Left lung (tissue), 4 donors: ENCODE measurements at regions not wholly inside any gene's neighbourhood (a gene's known extent, or its start where the extent isn't known, plus 50 kb on each side); places are given as distances from the start of the nearest gene placed in this dataset.

ENCODE experiments used
- ATAC-seq: fragments of 200-7000 bp; cut with Tn5 transposase; one replicate; pipeline ENCODE4 v1.9.1; 2020; ENCODE audit warnings: moderate library complexity
- DNase-seq, 4 donors: peaks; one replicate each; pipeline ENCODE4 v3.0.0-alpha.2; 2013 to 2020
- H3K27ac ChIP-seq, 2 donors: fragments of 200-600 bp; sonication (generic) in 1 of 2; one replicate each; pipeline versions ENCODE4 v1.5.0 to v1.8.0; 2020 to 2021
- H3K27me3 ChIP-seq, 2 donors: fragments of 200-600 bp; sonication (generic) in 1 of 2; one replicate each; pipeline versions ENCODE4 v1.5.0 to v1.8.0; 2020 to 2021
- H3K36me3 ChIP-seq, 2 donors: fragments of 200-600 bp; sonication (generic) in 1 of 2; one replicate each; pipeline versions ENCODE4 v1.5.0 to v1.8.0; 2020 to 2021
- H3K4me1 ChIP-seq, 2 donors: fragments of 200-600 bp; one replicate each; pipeline ENCODE4 v1.8.0; 2021
- H3K4me3 ChIP-seq, 2 donors: fragments of 200-600 bp; sonication (generic) in 1 of 2; one replicate each; pipeline versions ENCODE4 v1.5.0 to v1.8.0; 2020 to 2021; ENCODE audit warnings: mild to moderate bottlenecking in 1 of 2
- H3K9me3 ChIP-seq, 2 donors: fragments of 200-600 bp; sonication (generic) in 1 of 2; one replicate each; pipeline versions ENCODE4 v1.5.0 to v1.8.0; 2020 to 2021
- CTCF ChIP-seq, 2 donors: fragments of 200-600 bp; sonication (generic) in 1 of 2; IDR thresholded peaks; one replicate each; pipeline versions ENCODE4 v1.5.0 to v1.8.0; 2021; ENCODE audit warnings: antibody characterized with exemption in 2 of 2
- intact Hi-C, 2 donors: fragments of 100-400 bp; cut with DNase I; formaldehyde crosslinking; loops; one replicate each; pipeline versions ENCODE4 v1.11.2 to v1.14.2; 2022
- donor health status: DM: no; HTN: yes; CAD: no.
- donor health status: DM: no; HTN: no; CAD: no.

- no peak for DNase-seq
- H3K4me3 ChIP-seq = no peak overlapping the region
- peaks cover 0 to 3% of the 10 kb centered on the region in 2 donors for H3K9me3 ChIP-seq
- H3K27me3 ChIP-seq = no peaks in the 10 kb centered on the region
- intact Hi-C loops = no loop called here
- no peak overlapping the region for H3K27ac ChIP-seq
- no peaks in the 10 kb centered on the region for H3K4me1 ChIP-seq
- TF ChIP-seq CTCF (IDR thresholded peaks at IDR 0.05) = no peak
- ATAC-seq = no peak
- H3K36me3 ChIP-seq = no peaks in the 10 kb centered on the region
Observed at GRCh38 chr4:38273407-38273806, 313.2 kb downstream of the PTTG2 start.

GRCh38 chr4:38275331-38276100 is 315.3 kb downstream of the PTTG2 start:
- Histone ChIP-seq H3K4me3 (no peak overlapping the region), H3K36me3 (no peaks in the 10 kb centered on the region), H3K27me3 (no peaks in the 10 kb centered on the region), H3K9me3 (peaks cover 0 to 3% of the 10 kb centered on the region in 2 donors), H3K27ac (no peak overlapping the region), H3K4me1 (no peaks in the 10 kb centered on the region)
- ATAC-seq (peak; percentile 84), DNase-seq (peak in 3 of 4 donors; percentile 39 to 74 (median 74))
- no peak for TF ChIP-seq CTCF (IDR thresholded peaks at IDR 0.05)
- intact Hi-C loops = no loop called here

- DNase-seq (no peak), ATAC-seq (no peak)
- TF ChIP-seq CTCF (IDR thresholded peaks at IDR 0.05) = no peak
- Histone ChIP-seq H3K27ac (no peak overlapping the region), H3K27me3 (no peaks in the 10 kb centered on the region), H3K4me1 (peaks cover 4 to 8% of the 10 kb centered on the region in 2 donors), H3K9me3 (peaks cover 0 to 3% of the 10 kb centered on the region in 2 donors), H3K4me3 (no peak overlapping the region), H3K36me3 (no peaks in the 10 kb centered on the region)
- intact Hi-C loops = no loop called here
Observed at GRCh38 chr4:38278255-38278654, 318.1 kb downstream of the PTTG2 start.

- no peaks in the 10 kb centered on the region for H3K36me3 ChIP-seq
- no peak for TF ChIP-seq CTCF (IDR thresholded peaks at IDR 0.05)
- peaks cover 0 to 3% of the 10 kb centered on the region in 2 donors for H3K9me3 ChIP-seq
- peaks cover 4 to 8% of the 10 kb centered on the region in 2 donors for H3K4me1 ChIP-seq
- no peak overlapping the region for H3K4me3 ChIP-seq
- no peak for DNase-seq
- ATAC-seq = no peak
- no peaks in the 10 kb centered on the region for H3K27me3 ChIP-seq
- intact Hi-C loops = no loop called here
- peak overlapping the region in 1 of 2 donors; percentile 20 for H3K27ac ChIP-seq
Observed at GRCh38 chr4:38279077-38279476, 318.9 kb downstream of the PTTG2 start.

- TF ChIP-seq CTCF (IDR thresholded peaks at IDR 0.05) = no peak
- DNase-seq (peak in 2 of 4 donors; percentile 15 to 71), ATAC-seq (peak; percentile 76)
- Histone ChIP-seq H3K9me3 (peaks cover 0 to 3% of the 10 kb centered on the region in 2 donors), H3K4me3 (no peak overlapping the region), H3K27ac (peak overlapping the region in 1 of 2 donors; percentile 20), H3K27me3 (no peaks in the 10 kb centered on the region), H3K36me3 (no peaks in the 10 kb centered on the region), H3K4me1 (peaks cover 4 to 8% of the 10 kb centered on the region in 2 donors)
- intact Hi-C loops = no loop called here
Observed at GRCh38 chr4:38279650-38280322, 319.6 kb downstream of the PTTG2 start.
